ENCODE measurements at regions not wholly inside any gene's neighbourhood (a gene's known extent, or its start where the extent isn't known, plus 50 kb on each side); places are given as distances from the start of the nearest gene placed in this dataset.

- no peak for TF ChIP-seq CTCF (IDR thresholded peaks at IDR 0.05)
- TF ChIP-seq POLR2A (IDR thresholded peaks at IDR 0.05), result no peak
These were observed 149.5 kb upstream of the ZEB2 start for GRCh38 chr2:144669196-144669987.
